HFF-Myc (cell line): ENCODE measurements at regions not wholly inside any gene's neighbourhood (a gene's known extent, or its start where the extent isn't known, plus 50 kb on each side); places are given as distances from the start of the nearest gene placed in this dataset.

Experiments used
- DNase-seq: peaks from one replicate; pipeline ENCODE4 v3.0.0-alpha.2; 2011; ENCODE audit warnings: low read depth; ENCODE audit errors: extremely low read depth
- H3K4me3 ChIP-seq: replicated peaks from 2 replicates; pipeline ENCODE4 v1.5.1; 2011; ENCODE audit warnings: low read depth, mild to moderate bottlenecking, control low read depth, low read length
- TF ChIP-seq, protein P1 (sequence below): IDR thresholded peaks from 2 replicates; pipeline ENCODE4 v1.5.1; 2012; ENCODE audit warnings: mild to moderate bottlenecking, low read depth, low read length, control low read depth; ENCODE audit errors: missing control alignments

DNA sequence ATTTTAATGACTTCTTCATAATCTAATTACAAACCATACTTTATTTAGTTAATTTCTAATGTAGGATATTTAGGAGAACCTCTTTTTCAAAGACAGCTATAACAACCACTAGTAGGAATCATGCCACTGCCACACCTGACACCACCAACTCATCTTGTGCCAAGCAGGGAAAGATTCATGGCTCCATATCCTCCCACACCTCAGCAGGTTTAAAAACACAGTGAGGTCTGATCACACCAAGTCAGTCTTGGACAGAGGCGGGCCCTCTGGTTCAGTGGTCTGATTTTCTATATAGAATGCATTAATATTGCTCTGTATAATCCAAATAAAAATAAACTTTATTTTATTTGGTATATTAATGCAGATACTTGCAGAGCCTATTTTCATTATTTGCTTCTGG is 227.7 kb upstream of the TTC29 start:
- no peak overlapping the region for H3K4me3 ChIP-seq
- TF ChIP-seq, protein P1, sequence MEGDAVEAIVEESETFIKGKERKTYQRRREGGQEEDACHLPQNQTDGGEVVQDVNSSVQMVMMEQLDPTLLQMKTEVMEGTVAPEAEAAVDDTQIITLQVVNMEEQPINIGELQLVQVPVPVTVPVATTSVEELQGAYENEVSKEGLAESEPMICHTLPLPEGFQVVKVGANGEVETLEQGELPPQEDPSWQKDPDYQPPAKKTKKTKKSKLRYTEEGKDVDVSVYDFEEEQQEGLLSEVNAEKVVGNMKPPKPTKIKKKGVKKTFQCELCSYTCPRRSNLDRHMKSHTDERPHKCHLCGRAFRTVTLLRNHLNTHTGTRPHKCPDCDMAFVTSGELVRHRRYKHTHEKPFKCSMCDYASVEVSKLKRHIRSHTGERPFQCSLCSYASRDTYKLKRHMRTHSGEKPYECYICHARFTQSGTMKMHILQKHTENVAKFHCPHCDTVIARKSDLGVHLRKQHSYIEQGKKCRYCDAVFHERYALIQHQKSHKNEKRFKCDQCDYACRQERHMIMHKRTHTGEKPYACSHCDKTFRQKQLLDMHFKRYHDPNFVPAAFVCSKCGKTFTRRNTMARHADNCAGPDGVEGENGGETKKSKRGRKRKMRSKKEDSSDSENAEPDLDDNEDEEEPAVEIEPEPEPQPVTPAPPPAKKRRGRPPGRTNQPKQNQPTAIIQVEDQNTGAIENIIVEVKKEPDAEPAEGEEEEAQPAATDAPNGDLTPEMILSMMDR: no peak
- no peak for DNase-seq

DNA sequence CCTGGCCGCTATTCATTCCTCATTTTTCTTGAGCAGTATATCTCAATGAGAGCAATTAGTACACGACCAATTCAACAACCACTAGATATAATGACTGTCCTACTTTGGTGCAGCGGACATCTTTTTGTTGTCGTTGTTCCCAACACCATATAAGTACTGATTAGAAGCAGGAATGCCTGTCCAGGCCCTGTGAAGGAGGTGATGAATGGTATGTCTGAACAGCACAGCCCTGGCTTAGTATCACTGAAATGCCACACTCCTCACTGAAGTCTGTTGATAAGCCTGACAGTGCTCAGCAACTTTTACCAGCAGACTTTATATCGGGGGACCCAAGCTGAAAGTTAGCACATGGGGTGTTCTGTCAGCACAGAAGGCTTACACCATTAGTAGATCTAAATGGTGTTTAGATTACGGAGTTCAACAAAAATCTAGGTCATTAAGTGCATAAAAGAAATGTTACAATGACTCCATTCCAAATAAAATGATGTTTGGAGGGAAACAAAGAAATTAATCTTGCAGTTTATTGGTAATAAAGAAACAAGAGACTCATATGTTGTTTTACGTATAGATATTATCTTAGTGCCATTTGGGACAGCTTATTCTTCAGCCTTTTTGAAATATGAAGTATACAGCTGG is 228.3 kb upstream of the TTC29 start:
- no peak for DNase-seq
- no peak overlapping the region for H3K4me3 ChIP-seq
- TF ChIP-seq, protein P1: no peak

DNA sequence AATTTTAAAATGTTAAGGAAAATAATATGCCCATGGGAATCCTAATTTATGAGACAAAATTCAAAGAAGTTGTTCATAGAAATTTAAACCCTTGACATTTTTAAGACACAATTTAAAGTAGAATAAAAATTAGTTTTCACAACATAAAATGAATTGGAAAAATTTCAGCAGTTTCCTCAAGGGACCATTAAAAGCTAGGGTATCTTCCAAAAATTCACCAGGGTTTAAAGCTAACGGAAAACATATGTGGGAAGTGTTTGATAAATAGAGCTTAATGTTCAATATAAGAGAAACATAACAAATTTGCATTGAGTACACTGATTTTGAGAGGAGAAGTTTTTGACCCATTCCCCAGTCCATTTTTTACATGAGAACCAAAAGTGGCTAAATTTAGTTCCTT is 228.9 kb upstream of the TTC29 start:
- H3K4me3 ChIP-seq: no peak overlapping the region
- no peak for DNase-seq
- TF ChIP-seq, protein P1: no peak

DNA sequence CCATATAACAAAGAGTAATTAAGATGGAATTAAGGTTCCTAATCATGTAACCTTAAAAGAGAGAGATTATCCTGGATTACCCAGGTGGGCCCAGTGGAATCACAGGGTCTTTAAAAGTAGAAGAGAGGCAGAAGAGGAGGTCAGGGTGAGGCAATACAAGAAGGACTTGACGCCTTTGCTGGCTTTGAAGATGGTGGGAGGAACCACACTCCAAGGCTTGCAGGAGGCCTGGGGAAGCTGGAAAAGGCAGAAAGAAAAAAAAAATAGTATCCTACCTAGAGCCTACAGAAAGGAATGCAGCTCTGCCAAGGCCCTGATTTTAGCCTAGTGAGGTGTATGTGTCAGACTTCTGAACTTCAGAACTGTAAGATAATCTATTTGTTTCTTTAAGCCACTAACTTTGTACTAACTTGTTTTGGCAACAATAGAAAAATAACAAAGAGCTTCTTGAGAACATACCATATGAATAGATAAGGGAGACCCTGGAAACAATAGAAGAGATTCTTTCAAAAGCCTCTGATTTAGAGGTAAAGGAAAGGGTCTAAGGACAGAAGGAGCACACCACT is 229.9 kb upstream of the TTC29 start:
- H3K4me3 ChIP-seq: no peak overlapping the region
- TF ChIP-seq, protein P1: no peak
- no peak for DNase-seq

DNA sequence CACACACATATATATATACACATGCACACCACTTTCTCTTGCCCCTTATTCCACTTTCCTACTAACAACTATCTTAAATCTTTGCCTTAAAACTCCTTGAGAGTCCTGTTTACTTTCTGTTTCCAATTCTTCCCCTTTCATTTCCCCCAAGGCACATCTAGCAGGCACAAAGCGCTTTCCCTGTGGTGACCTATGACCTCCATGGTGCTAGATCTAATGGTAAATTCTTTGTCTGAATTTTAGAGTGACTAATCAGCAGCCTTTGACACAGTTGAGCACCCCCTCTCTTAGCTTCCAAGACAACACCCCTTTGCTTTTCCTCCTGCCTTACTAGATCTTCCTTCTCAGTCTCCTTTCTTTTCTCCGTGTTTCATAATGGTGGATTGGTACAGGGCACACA is 236.4 kb upstream of the TTC29 start:
- DNase-seq: peak; percentile 30
- no peak overlapping the region for H3K4me3 ChIP-seq

DNA sequence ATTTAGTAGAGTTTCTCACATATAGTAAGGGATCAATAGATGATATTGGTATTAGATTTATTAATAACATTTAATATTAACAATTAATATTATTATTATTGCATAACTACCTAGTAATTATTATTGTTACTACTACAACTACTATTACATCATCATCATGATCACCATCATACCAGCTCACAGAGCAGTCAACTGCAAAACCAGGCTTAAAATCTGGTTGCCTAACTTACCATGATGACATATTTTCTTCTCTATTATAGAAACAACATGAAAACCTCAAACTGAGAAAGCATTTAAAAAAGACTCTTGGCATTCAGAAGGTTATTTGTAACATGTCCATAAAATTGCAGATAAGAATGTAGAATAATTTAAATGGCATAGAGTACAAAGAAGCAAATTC is 247.0 kb upstream of the TTC29 start:
- TF ChIP-seq, protein P1: no peak
- DNase-seq: no peak
- H3K4me3 ChIP-seq: no peak overlapping the region

More for the DNA sequence above, 236.4 kb upstream of the TTC29 start:
- TF ChIP-seq, protein P1: no peak

DNA sequence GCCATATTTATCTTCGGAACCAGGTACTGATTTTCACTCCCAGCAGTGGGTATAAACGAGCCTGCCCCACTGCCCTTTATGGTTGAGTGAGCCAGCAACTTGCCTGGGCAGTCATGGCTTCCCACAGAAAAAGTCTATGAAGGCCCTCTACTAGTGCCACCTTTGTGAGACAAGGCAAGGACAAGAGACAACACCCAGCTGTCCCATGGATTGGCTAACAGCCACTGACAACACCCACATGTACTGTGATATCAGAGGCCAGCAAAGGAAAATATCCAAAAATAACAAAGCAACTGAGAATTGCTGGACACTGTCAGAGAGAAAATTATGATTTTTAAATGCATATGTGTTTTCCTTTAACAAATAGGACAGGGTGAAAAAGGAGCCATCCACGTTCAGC is 248.4 kb upstream of the TTC29 start:
- no peak overlapping the region for H3K4me3 ChIP-seq
- no peak for DNase-seq
- TF ChIP-seq, protein P1: no peak
